ENCODE measurements at regions not wholly inside any gene's neighbourhood (a gene's known extent, or its start where the extent isn't known, plus 50 kb on each side); places are given as distances from the start of the nearest gene placed in this dataset.

GRCh38 chr6:14217728-14218518, 100.4 kb downstream of the CD83 start (continued):
- TF ChIP-seq ZBTB11 (CRISPR knock-in tag; IDR thresholded peaks at IDR 0.05) (no peak), ESRRA (IDR thresholded peaks at IDR 0.05; ENCODE audit: low read length) (no peak), NR2C1 (IDR thresholded peaks at IDR 0.05) (no peak), POLR2AphosphoS2 (IDR thresholded peaks at IDR 0.05; ENCODE audit: low read depth, low read length) (no peak)

DNA sequence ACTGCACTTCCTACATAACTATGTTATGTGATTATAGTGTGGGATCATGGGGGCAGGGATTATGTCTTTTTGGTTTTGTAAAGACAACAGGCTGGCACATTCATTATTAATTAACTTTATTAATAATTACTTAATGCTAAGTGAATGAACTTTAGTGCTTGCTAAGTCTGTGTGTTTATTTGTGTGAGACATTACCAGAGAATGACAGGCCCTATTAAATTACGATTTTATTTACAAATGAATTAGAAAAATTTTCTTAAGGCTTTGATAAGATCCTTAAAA, 100.9 kb downstream of the CD83 start:
- no peaks in the 10 kb centered on the region for H4K20me1 ChIP-seq (ENCODE audit: control insufficient read depth, insufficient read depth)
- ChIA-PET SMC1A (ENCODE audit: uncharacterized antibody, unreplicated experiment) (interaction anchor here (1.6 kb wide), 1 partner anchor 25 kb away, joined by 3 read pairs; no protein-coding TSS in a partner anchor), POLR2A (no interaction called here), RAD21 (ENCODE audit: unreplicated experiment) (interaction anchor here (1.4 kb wide), 1 partner anchor 18 kb away, joined by 3 read pairs; no protein-coding TSS in a partner anchor), CTCF (interaction anchor here (1.6 kb wide), 1 partner anchor 99 kb away, joined by 3 read pairs; no protein-coding TSS in a partner anchor)
- no peak for FAIRE-seq
- no peaks in the 10 kb centered on the region for H3K27me3 ChIP-seq (replicated peaks in 1 of 2; ENCODE audit: control insufficient read depth in 2 of 2, insufficient read depth in 2 of 2, low read length in 1 of 2)
- BruUV-seq (replicated peaks): no TSS peak
- H3K27ac ChIP-seq (ENCODE audit: control insufficient read depth, insufficient read depth): no peak overlapping the region
- intact Hi-C loops (cut with micrococcal nuclease; ENCODE audit: unreplicated experiment) (no loop called here), in situ Hi-C loops (cut with MboI) (loop anchor here (10.0 to 25.0 kb wide), 3 partner anchors 1166 to 1394 kb away; no protein-coding TSS in a partner anchor)
- no peak overlapping the region for H3K9ac ChIP-seq (ENCODE audit: control insufficient read depth, insufficient read depth, low read length)
- H3K4me2 ChIP-seq (ENCODE audit: control insufficient read depth, insufficient read depth): no peak overlapping the region
- DNase-seq (ENCODE audit: low read depth, low spot score): no peak
- H3K79me2 ChIP-seq (ENCODE audit: control insufficient read depth, insufficient read depth, low read length): no peaks in the 10 kb centered on the region
- TF ChIP-seq MEF2B (IDR thresholded peaks at IDR 0.05; ENCODE audit: partially characterized antibody, poor library complexity, severe bottlenecking): no peak
- TF ChIP-seq SREBF2 (IDR thresholded peaks at IDR 0.05; ENCODE audit: low read length): no peak
- no peak for TF ChIP-seq ETV6 (conservative IDR thresholded peaks at IDR 0.05 in 1 of 2, IDR thresholded peaks at IDR 0.05 in 1 of 2; ENCODE audit: borderline replicate concordance in 1 of 2, low read depth in 1 of 2)
- no peak for TF ChIP-seq TCF3 (IDR thresholded peaks at IDR 0.05; ENCODE audit: borderline replicate concordance, insufficient read depth, low read depth, low read length)
- TF ChIP-seq JUNB (IDR thresholded peaks at IDR 0.05): no peak
- TF ChIP-seq MTA3 (IDR thresholded peaks at IDR 0.05; ENCODE audit: borderline replicate concordance, low read length): no peak
- H3K36me3 ChIP-seq (ENCODE audit: control insufficient read depth in 2 of 2, insufficient read depth in 2 of 2, low read length in 1 of 2): no peaks in the 10 kb centered on the region
- H3K9me3 ChIP-seq (replicated peaks; ENCODE audit: control insufficient read depth, insufficient read depth, low read length): no peaks in the 10 kb centered on the region
- no peak overlapping the region for H3K4me3 ChIP-seq
- H3K4me1 ChIP-seq (ENCODE audit: control insufficient read depth, insufficient read depth, low read length): no peaks in the 10 kb centered on the region
- no peak overlapping the region for H2AFZ ChIP-seq (ENCODE audit: control insufficient read depth, low read depth, low read length)
- ATAC-seq: no peak
- WGBS (ENCODE audit: insufficient coverage, insufficient replicate concordance, low lambda C conversion rate, missing lambda C conversion rate): 0% methylated on average over 1 of the region's 1 CpG

All from GM12878 (cell line).